ENCODE measurements at regions not wholly inside any gene's neighbourhood (a gene's known extent, or its start where the extent isn't known, plus 50 kb on each side); places are given as distances from the start of the nearest gene placed in this dataset.
"Not testable (repeated sequence)": the region's sequence is repeated elsewhere in the genome, so short reads cannot be mapped to it uniquely, and the experiment has no call there.

DNA sequence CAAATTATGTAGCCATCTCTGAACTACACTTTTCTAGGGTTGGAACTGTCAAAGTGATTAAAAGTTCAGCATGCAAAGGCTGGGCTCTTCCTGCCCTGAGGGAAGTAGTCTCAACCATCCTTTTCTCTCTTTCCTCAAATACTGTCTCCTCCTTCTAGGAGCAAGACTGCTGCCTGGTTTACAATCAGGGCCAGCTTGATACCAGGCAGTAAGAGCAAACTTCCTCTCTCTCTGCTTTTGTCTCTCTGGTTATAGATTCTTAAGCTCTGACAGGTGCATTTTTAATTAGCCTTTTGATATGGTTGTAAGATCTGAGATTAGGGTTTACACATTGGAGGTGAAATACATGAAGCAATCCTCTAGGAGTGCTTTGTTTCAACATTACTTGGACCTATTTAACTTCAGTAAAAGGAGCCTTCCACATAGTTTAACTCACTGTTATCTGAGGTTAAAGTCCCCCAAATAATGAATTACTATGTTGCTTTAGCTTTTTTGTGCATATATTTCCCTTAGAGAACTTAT, 436.1 kb downstream of the SPATA31D1 start:
- no peak for DNase-seq (ENCODE audit: low read depth in 4 of 4, low spot score in 3 of 4)

DNA sequence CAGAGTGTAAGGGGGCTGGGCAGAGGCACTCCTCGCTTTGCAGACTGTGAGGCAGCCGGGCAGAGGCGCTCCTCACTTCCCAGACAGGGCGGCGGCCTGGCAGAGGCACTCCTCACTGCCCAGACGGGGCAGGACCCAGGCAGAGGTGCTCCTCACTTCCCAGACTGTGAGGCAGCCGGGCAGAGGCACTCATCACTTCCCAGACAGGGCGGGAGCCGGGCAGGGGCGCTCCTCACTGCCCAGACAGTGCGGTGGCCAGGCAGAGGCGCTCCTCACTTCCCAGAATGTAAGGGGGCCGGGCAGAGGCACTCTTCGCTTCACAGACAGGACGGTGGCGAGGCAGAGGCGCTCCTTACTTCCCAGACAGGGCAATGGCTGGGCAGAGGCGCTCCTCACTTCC, 442.5 kb downstream of the SPATA31D1 start:
- no peak for DNase-seq (ENCODE audit: low read depth in 4 of 4, low spot score in 3 of 4)

DNA sequence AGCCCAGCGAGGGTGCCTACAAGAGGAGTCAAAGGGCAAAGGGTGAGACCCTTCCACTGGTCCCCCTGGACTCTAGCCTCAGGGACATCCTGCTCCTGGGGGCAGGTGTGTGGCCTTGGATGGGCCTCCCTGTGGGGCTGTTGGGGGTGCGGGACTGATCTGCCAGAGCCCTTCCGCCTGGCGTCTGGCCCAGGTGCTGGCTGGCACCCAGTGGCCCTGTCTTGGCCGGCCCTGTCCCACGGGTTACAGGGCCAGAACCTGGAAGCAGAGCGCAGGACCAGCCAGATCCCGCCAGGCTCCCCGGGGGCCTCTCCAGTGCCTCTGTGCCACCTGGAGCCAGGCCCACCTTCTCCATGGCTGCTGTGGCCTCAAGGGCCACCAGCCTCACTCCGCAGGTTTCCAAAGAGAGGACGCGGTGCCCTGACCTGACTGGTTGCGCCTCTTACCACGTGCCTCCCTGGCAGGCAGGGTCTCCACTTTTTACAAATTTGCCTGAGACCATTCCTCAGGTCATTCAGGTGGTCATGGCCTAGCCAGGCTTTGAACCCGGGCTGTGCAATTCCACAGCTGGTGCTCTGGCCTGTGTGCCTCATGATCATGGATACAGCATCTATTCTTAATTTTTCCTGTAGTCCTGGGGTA, 444.8 kb downstream of the SPATA31D1 start:
- DNase-seq (ENCODE audit: low read depth in 4 of 4, low spot score in 3 of 4), result not testable (repeated sequence)

DNA sequence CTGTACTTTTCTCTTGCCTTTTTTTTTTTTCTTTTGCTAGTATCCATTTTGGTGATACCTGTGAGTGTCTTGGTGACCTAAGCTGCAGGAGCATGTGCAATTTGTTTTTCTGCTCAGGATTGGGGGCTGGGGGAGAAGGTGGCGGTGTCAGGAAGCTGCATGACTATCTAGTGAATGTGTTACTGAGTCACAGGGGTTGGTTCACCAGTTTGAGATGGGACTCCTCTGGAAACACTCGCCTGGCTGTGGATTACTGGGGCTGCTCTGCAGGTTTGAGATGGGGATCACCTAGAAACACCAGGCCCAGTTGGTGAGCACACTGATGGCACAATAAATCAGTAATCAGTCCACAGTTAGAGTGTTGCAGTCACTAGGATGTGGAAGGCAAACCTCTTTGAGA, 447.9 kb downstream of the SPATA31D1 start:
- no peak for DNase-seq (ENCODE audit: low read depth in 4 of 4, low spot score in 3 of 4)

DNA sequence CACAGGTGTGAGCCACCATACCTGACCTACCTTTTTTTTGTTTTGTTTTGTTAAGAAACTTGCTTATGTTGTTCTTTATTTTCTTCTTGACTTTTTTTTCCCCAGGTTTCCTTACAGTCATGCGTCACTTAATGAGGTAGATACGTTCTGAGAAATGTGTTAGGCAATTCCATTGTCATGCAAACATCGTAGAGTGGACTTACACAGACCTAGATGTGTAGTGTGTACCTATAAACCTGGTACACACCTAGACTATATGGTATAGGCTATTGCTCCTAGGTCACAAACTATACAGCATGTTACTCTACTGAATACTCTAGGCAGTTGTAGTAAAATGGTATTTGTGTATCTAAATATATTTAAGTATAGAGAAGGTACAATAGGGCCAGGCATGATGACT, 448.6 kb downstream of the SPATA31D1 start:
- DNase-seq (ENCODE audit: low read depth in 4 of 4, low spot score in 3 of 4), result not testable (repeated sequence)

DNA sequence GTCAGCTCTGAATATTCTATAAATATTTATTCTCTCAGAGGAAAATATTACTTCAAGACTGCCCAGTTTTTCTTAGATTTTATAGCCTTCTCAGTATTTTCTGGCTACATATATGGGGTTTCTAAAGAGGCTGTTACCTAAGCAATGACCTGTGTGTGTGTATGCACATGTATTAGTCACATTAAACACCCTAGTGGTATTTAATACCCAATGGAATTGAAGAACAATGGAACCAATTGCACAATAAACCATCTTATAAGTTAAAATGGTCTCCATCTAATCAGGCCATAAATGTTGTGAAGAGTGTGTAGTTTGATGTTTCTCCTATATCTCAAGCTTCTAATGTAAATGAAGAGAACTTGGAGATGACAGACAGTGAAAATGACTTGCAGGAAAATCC, 450.0 kb downstream of the SPATA31D1 start:
- DNase-seq (ENCODE audit: low read depth in 4 of 4, low spot score in 3 of 4), result no peak

DNA sequence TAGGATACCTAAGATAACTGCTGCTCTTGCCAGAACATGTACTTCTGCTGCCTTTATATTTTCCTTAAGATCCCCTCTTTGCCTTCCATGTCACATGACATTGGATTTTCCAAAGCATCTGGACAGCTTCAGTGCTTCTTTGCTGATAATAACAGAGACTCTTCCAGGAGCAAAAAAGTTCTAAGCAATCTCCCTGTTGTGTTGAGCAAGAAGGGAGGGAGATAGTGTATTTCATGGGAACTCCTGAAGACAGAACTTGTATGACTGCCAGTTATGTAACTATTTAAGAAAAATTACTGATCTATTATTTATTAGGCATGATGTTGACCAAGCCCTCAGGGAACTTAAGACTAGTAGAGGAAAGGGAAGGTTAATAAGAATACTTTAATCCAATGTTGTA, 454.7 kb downstream of the SPATA31D1 start:
- no peak for DNase-seq (ENCODE audit: low read depth in 4 of 4, low spot score in 3 of 4)

DNA sequence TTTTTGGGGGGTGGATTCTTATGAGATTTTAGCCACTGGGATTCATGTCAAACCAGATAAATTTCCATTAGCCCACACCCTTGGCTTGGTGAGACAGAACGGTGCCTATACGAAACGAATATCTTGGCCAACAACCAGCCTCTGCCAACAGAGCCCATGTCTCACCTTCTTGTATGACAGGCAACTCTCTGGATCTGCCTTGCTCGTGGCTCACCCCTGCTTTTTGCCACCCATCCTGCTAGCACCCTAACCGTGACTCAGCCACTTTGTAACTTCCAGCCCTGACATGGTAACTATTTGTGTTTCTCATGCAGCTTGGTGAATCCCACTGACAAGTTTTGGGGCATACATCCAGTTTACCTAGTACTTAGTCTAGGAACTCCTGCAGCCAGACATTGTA, 457.0 kb downstream of the SPATA31D1 start:
- no peak for DNase-seq (ENCODE audit: low read depth in 4 of 4, low spot score in 3 of 4)

DNA sequence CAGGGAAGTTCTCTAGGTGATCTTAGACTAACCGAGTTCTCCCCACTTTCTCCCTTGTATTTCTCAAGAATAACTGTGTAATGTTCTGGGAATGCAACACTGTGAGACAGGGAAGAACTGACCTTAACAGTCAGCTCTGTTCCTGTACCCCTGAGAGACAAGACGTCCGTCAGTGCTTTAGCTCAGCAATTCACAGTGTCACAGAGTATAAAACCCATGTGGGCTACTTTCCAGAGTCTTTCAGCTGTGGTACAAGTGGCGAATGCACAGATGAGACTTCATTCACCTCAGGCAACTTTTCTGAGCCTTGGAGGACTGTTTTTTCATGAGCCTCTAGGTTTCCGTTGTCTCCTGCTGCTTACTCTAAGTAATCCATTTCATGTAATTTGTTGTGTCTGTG, 458.8 kb downstream of the SPATA31D1 start:
- DNase-seq (ENCODE audit: low read depth in 4 of 4, low spot score in 3 of 4), result no peak

DNA sequence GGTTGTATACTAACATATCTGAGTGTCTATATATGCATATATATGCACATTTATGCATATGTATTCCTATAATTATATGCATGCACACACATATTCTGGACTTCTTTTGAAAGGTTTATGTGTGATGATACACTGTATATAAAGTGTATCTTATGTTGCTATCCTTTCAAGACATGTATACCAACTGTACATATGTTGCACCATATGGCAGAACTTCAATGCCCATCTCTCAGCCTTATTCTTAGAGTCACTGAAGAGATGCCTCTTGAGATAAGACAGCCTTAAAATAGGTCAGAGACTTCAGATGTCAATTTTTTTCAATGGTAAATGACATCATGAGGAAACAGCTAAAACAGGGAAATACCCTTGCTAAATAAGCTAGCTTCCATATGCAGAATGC, 461.4 kb downstream of the SPATA31D1 start:
- no peak for DNase-seq (ENCODE audit: low read depth in 4 of 4, low spot score in 3 of 4)

DNA sequence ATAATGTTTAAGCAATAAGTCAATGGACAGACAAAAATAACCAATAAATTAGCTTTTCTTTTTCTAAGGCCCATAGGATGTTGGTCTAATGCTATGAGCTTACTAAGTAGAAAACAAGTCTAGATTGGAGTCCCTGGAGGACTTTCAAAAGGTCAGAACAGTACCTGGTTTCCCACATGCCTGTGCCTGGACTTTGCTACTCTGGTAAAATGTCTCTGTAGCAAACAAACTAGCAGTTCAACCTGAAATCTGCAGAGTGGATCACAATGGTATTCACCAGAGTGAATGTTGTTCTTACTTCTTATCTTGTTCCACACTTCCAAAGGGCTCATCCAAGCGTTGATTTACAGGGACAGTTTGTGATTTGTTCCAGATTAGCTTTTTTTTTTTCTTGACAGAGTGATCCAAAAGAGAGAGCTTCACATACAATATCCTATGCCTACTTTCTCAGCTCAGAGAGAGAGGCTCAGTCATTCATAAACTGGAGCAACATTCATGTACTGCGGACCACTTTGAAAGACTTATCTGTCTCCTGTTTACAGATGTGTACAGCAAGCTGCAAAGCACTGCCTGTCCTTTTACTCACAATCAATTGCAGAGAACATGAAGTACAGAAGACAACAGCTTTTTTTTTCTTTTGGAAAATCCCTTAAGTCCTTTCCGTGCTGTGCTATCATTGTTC, 466.1 kb downstream of the SPATA31D1 start:
- no peak for DNase-seq (ENCODE audit: low read depth in 4 of 4, low spot score in 3 of 4)

DNA sequence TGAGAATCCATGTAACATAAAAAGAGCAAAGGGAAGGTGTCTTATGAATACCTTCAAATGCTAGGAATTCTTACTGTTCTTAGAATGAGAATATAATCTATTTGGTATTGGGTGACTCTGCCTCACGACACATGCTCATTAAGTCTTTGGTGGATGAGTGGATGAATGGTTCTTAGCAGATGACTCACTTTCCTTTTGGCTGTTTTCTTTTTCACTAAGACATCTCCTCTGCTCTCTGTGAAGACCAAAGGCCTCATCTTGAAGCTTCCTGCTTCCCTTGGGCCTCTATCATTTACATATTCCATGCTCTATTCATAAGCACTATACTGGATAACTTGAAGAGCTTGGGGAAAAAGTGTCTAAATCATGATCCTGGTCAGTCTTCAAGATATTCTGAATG, 468.1 kb downstream of the SPATA31D1 start:
- DNase-seq (ENCODE audit: low read depth in 4 of 4, low spot score in 3 of 4), result no peak

DNA sequence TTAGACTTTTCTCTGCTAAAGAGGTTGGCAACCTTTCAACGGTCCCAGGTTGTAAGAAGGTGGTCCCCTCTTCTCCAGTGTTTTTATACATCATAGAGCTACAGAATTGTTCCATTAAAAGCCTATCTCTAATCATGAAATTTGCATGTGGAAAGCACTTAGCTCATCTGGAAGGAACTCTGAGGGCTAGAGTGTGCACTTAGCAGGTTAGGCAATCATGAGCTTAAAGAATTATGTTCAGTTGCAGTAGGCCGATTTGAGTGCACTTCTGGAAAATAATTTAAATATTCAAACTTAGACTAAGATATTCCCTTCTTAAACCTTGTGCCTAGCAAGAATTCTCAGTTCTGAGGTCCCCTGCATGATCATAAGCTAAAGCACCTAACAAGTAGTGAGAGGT, 468.7 kb downstream of the SPATA31D1 start:
- no peak for DNase-seq (ENCODE audit: low read depth in 4 of 4, low spot score in 3 of 4)

DNA sequence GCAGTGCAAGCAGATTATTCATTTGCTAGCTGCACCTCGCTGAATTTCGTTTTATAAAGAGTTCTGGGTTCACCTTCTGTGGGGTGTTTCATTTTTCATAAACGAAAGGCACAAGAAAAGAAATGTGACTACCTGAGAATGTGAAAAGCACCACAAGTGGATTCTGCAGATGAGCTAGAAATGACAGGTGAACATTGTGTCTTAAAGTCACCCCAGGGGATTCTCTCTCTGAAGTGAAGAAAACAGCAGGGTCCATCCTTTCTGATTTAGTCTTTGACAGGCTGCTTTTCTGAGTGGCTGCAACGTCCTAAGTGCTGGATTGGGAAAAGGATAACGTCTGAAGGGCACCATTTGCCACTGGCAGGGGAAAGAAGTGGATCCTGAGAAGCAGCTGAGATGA, 469.3 kb downstream of the SPATA31D1 start:
- DNase-seq (ENCODE audit: low read depth in 4 of 4, low spot score in 3 of 4), result no peak

DNA sequence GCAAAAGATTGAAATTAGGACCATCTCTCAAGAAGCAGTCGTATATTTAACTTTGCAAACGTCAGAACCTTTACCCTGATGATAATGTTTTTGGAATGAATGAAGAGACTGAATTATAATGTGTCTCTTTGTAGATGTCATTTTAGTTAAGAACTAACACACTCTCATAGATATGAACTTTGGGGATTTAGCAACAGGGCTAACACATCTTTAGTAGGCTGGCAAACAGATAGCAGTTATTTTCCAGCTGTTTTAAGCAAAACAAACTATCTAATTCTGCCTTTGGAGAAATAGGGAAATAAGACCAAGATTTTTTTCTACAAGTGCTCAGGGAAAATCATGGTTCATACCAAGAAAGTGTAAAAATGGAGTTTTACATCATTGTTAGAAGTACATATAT, 469.7 kb downstream of the SPATA31D1 start:
- no peak for DNase-seq (ENCODE audit: low read depth in 4 of 4, low spot score in 3 of 4)

DNA sequence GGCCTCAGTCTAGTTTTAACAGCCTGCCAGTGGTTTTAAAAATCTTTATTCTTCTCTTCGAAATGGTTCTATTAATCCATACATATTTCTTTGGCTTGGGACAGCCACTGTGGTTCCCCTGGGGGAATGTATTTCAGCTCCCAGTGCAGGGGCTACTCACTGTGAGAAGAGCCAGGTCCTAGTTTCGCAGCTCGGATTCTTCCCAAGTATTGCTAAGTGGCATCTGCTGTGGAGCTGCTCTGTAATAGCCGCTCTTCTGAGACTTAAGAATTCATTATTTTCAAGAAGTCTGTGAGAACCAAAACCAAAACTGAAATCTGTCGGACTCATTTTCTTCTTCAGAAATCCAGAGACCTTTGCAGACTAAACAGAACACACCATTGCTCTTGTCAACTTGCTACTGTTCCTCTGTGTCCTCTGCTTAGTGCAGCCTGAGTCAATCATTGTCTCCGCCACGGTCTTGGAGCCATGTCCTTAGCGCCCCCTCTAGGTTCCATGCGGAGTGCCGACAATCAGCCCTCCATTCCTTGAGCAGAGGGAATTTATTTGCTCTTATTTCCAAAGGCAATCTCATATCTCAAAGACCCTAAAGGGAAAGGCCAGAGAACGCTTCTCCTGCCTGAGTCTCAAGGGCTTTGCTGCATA, 478.2 kb downstream of the SPATA31D1 start:
- no peak for DNase-seq (ENCODE audit: low read depth in 4 of 4, low spot score in 3 of 4)

DNA sequence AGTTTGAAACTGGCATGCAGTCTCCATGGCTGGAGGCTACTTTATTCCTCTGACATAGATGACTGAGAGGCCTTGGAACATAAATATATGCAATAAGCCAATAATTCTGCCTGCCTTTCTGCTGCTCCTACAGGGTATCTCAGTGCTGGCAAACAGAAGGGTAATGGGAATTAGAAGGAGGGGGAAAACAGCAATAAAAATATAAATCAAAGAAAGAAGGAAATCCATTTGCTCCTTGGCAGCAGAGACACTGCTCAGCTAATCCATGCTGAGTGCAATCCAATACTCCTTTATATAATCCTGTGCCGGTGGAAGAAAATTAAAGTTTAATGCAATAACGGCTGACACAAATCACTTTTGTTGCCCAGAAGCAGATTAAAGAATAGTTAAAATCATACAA, 478.9 kb downstream of the SPATA31D1 start:
- DNase-seq (ENCODE audit: low read depth in 4 of 4, low spot score in 3 of 4), result no peak

DNA sequence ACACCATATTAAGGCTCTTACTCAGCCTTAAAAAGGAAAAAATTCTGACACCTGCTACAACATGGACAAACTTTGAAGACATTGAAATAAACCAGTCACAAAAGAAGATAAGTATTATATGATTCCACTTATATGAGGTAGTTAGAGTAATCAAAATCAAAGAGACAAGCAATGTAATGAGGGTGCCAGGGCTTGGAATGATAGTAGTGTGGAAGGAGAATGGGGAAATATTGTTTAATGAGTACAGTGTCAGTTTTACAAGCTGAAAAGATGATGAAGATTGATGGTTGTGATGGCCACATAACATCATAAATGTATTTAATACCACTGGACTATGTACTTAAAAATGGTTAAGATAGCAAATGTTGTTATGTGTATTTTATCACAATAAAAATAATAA, 485.7 kb downstream of the SPATA31D1 start:
- no peak for DNase-seq (ENCODE audit: low read depth in 4 of 4, low spot score in 3 of 4)

DNA sequence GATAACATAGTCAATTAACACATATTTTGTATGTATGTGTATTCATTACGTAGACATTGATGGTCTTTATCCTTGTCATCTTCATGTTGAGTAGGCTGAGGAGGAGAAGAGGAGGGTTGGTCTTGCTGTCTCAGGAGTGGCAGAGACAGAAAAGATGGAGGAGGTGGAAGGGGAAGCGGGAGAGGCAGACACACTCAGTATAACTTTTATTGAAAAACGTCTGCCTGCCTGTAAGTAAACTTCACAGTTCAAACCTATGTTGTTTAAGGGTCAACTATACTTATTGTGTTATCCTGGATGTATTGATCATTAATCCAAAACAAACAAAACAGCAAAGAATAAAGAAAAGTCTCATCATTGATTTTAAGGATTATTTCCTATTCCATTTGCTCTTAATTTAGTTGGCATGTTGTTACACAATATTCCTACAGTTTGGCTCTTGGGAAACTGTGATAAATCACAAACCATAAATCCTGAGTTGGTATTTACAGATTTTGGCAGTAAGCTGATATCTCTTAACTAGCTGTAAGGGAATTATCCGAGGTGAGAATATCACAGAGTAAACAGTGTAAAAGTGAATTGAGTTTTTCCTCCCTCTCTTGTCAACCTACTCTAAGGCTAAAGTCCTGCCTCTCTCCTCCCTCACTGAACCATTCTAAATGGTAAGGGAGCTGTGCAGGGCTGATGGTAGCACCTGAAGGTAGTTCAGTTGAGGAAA, 487.2 kb downstream of the SPATA31D1 start:
- no peak for DNase-seq (ENCODE audit: low read depth in 4 of 4, low spot score in 3 of 4)

DNA sequence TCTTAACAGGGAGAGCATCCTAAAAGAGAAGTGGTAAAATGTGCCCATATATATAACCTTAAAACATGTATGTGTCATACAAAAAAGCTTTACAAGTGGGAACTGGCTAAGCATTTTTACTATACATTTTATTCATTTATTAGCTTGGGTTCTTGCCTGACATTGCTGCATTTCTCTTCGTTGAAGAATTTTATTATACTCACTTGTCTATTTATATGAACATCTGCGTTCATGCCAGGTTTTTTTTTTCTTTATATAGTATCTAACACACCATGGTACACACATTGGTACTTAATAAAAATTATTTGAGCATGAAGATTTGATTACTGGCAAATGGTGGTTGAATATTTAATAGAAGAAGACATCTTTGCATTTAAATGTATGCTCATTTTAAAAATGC, 492.3 kb downstream of the SPATA31D1 start:
- DNase-seq (ENCODE audit: low read depth in 4 of 4, low spot score in 3 of 4), result no peak

DNA sequence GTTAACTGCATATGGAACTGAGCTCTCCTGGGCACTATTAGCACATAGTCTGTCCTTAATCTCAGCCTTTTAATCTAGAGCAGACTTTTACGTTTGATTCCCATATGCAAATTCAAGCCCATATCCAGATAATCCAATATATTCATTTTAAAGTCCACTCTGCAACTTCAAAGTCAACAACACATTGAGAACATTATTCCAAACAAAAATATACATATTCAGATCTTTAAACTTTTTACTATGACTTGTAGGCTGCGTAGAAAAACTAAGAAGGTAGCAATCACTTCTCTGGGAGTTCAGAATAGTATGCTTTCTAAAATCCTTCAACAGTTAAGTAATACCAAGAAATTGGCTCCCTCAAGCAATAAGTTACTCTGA, 499.4 kb downstream of the SPATA31D1 start:
- no peak for DNase-seq (ENCODE audit: low read depth in 4 of 4, low spot score in 3 of 4)

Data from right renal pelvis (tissue), 4 donors.